Spleen (tissue), 7 donors: ENCODE measurements at regions not wholly inside any gene's neighbourhood (a gene's known extent, or its start where the extent isn't known, plus 50 kb on each side); places are given as distances from the start of the nearest gene placed in this dataset.

Experiments
- POLR2AphosphoS5 ChIP-seq, 3 donors: sonication (generic); formaldehyde crosslinking; IDR thresholded peaks; one replicate each; pipeline ENCODE4 v1.5.1; 2017; ENCODE audit warnings: antibody characterized with exemption in 3 of 3
- TF ChIP-seq, protein P1 (sequence below), 11 experiments: fragments of 200-600 bp in 7 of 11; fragments of 450-650 bp in 4 of 11; sonication (generic) in 4 of 11; IDR thresholded peaks in 8 of 11; conservative IDR thresholded peaks in 3 of 11; 1 replicate in 7 of 11; 2 replicates in 4 of 11; pipeline versions ENCODE4 v1.4.0 to v1.8.0; 2016 to 2021; ENCODE audit warnings: antibody characterized with exemption in 11 of 11, inconsistent platforms in 4 of 11, mild to moderate bottlenecking in 1 of 11
- donor health status: DM: no; HTN: no; CAD: no; lungs with moderate emphysema.
- donor health status: DM: no; HTN: no; CAD: no.
- donor health status: DM: no; HTN: no; CAD: no.

DNA sequence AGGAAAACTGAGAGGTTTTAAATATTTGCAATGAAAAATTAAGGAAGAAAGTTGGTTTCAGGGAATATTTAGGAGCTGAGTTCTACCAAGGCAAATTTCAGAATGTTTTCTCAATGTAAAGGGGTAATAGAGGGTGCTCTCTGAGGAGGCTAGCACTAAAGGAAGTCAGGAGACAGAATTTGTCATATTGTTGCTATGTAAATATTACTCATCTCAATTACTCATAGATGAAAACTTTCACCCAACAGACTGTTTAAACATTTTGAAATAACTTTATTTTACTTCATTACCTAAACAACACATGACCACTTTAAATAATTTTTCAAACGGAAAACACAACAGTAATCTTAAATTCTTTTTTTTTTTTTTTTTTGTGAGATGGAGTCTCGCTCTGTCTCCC, 274.8 kb upstream of the NRG3 start:
- TF ChIP-seq POLR2AphosphoS5 (IDR thresholded peaks at IDR 0.05): no peak
- TF ChIP-seq, protein P1, sequence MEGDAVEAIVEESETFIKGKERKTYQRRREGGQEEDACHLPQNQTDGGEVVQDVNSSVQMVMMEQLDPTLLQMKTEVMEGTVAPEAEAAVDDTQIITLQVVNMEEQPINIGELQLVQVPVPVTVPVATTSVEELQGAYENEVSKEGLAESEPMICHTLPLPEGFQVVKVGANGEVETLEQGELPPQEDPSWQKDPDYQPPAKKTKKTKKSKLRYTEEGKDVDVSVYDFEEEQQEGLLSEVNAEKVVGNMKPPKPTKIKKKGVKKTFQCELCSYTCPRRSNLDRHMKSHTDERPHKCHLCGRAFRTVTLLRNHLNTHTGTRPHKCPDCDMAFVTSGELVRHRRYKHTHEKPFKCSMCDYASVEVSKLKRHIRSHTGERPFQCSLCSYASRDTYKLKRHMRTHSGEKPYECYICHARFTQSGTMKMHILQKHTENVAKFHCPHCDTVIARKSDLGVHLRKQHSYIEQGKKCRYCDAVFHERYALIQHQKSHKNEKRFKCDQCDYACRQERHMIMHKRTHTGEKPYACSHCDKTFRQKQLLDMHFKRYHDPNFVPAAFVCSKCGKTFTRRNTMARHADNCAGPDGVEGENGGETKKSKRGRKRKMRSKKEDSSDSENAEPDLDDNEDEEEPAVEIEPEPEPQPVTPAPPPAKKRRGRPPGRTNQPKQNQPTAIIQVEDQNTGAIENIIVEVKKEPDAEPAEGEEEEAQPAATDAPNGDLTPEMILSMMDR (IDR thresholded peaks at IDR 0.05 in 8 of 11, conservative IDR thresholded peaks at IDR 0.05 in 3 of 11): no peak
